GM21515 (cell line): ENCODE measurements at regions not wholly inside any gene's neighbourhood (a gene's known extent, or its start where the extent isn't known, plus 50 kb on each side); places are given as distances from the start of the nearest gene placed in this dataset.

ENCODE experiments used
- ATAC-seq: cut with Tn5 transposase; IDR thresholded peaks from one replicate; pipeline ENCODE4 v1.9.1; 2021; ENCODE audit not compliant: unreplicated experiment

DNA sequence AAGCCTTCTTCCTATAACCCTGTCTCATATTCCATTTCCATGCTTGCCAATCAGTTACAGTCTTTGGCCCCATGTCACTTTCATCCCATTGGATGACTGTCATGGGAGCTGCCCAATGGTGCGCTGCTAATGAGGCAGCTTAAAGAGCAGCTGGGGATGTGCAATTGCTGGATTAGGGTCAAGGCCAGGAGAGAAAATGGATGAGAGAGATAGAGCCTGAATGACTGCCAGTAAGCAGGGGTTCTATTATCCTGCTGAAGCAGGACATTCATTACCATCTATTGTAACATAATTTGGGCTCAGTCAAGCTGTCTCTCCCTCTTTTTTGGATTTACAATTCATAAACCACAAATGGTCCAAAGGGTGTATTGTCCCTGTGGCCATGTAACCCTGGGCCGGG lies 909.0 kb downstream of the CENPC start:
- ATAC-seq = no peak

DNA sequence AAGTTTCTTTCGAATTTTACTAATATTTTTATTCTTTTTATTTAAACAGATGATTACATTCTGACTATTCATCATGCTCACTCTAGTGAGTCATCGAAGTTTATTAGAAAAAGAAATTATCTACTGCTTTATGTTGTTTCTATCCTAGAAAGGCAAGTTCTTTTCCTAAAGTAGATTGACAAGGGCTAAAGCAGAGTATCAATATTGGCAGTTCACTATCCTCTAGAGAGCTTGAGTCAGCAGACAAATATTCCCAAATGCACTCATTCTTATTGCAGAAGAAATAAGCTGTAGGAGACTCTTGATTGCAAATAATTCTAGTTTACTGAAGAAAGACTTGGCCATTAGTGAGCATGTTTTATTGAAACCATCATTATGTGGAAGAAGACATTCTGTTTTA lies 911.8 kb downstream of the CENPC start:
- no peak for ATAC-seq

DNA sequence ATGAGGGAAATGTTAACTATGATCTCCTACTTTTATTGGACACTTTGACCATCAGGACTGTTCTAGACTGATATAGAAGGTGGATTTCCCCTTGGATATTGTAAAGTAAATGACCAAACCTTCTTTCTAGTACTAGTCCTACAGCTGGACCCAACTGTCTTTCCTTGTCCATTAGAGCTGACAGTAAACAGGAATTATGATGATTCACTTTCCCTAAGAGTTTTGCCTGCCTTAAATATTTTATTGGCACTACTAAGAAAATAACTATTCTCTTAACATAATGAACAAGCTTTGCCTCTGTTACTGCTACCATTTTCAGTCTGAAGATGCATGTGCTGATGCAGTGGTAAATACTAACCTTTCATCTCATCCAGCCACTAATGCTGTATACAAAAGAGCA lies 915.4 kb downstream of the CENPC start:
- ATAC-seq = no peak

DNA sequence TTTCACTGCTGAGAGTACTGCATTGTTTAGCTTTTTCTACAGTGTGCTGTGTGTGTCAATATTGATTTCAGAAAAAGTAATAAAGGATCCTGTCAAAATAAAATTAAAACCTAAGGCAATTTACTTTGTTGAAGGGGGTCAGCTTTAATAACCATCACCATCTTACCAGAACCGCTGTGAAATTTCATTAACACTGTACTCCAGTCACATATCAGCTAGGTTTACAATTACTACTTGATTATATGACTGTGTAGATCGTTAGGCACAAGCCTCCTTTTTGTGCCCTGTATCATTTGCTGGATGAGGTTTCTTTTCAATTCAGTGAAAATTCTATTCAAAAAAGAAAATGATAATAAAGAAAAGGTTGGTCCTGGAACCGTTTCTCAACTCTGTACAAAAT lies 917.2 kb downstream of the CENPC start:
- ATAC-seq = no peak

DNA sequence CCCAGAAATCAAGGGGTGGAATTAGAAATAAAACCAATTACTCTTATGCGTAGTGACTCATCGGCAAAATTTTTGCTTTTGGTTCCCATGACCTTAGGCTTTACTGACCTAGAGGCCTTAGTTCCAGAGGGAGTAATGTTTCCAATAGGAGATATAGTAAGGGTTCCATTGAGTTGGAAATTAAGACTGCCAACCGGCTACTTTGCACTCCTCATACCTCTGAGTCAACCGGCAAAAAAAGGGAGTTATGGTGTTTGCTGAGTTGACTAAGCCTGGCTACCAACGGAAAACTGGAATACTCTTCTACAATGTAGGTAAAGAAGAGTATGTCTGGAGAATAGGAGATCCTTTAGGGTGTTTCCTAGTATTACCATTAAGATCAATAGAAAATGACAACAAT lies 919.8 kb downstream of the CENPC start:
- ATAC-seq = no peak

DNA sequence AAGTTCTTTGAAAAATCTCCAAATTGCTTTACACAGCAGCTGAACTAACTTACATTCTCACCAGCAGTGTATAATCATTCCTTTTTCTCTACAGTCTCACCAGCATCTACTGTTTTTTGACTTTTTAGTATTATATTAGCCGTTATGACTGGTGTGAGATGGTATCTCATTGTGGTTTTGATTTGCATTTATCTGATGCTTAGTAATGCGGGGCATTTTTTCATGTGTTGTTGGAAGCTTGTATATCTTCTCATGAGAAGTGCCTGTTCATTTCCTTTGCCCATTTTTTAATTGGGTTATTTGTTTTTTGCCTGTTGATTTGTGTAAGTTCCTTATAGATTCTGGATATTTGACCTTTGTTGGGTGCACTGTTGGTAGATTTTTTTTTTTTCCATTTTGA lies 931.7 kb downstream of the CENPC start:
- no peak for ATAC-seq

DNA sequence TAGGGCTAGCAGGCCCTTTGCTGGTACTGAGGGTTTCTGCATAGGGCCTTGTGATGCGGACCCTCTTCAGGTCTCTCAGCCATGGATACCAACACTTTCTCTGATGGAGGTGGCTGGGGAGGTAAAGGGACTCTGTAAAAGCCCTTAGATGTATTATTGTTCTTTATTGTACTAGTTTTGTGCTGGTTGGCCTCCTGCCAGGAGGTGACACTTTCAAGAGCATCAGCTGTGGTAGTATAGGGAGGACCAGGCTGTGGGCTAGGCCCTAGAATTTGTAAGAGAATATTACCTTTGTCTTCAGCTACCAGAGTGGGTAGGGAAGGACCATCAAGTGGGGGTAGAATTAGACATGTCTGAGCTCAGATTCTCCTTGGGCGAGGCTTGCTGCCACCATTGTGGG lies 936.3 kb downstream of the CENPC start:
- ATAC-seq = no peak

DNA sequence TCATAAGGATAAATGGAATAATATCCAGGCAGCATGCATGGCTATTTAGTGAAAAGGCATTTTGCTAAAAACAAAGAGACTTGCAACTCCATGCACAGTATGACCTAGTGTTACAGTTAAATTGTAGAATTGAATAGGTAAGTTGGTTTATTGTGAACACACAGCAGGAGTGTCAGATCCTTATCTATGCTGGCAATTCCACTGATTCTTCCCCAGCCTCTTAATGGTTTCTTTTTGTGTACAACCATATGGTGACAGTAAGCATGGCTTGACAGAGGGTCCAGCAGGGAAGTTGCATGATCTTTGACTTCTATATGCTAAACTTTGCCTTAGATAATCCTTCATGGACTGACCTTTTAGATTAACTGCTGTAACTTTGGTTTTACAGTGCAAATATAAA lies 936.6 kb upstream of the EPHA5 start:
- ATAC-seq = no peak

DNA sequence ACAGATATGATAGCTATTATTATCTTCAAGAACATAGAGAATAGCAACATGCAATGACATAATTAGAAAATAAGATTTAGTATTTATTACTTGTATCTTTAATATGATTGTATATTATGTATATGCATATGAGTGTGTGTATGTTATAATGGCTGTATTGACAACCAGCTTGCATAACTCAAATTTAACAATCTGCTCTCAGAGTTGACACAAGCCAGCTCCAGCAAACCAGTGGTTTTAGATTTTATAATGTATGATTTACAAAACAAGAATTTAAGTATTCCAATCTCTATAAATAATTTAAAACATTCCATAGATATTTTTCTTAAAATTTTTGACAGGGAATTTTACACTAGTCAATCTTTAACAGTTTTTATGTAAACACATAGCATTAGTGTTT lies 935.9 kb upstream of the EPHA5 start:
- no peak for ATAC-seq

DNA sequence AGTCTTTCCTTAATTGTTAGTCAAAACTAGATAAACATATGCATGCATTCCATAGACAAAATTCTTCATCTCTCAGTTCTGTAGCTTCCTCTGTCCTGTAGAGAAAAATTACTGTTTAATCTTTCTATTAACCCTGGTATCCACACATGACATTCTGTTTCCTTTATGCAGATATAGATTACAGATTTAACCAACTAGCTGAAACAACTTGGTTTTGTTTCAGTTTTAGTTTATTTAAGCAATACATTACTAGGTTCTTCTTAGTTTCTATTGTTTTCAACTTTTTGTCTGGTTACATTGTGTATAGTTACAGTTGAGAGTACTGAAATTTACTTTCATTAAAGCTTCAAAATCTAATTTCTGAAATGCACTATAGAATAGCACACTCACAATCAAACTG lies 933.9 kb upstream of the EPHA5 start:
- ATAC-seq = no peak

DNA sequence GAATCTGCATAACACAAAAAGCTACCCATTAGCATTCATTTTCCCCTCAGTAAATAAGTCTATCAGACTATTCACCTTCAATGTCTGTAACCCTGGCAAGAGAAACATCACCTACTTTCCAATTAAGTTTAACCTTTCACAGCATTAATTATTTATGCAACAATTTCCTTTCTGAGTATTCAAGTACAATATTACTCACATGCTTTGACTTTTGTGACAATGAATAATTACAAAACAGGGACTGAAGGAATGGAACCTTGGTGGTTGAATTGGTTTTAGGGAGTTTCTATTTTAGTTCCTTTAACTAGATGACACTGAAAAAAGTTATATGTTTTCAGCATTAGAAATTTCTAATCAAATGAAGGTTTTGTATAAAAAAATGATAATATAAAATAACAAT lies 932.3 kb upstream of the EPHA5 start:
- ATAC-seq = no peak

DNA sequence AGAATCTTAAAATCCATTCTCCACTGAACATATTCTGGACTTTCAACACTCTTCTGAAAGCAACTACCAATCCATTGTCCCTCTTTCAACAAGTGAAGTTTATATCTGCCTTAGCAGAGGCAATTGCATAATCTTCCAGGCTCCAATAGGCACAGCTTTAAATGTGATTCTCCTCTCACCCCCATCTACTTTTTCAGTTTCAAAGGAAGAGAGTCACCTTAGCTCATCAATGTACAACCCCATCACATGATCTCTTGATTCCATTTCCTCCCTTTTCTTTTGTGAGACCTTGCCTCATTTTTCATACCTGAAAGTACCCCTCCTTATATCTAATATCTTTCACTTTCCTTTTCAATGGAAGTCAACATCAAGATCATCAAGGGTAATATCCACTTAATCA lies 921.7 kb upstream of the EPHA5 start:
- no peak for ATAC-seq

DNA sequence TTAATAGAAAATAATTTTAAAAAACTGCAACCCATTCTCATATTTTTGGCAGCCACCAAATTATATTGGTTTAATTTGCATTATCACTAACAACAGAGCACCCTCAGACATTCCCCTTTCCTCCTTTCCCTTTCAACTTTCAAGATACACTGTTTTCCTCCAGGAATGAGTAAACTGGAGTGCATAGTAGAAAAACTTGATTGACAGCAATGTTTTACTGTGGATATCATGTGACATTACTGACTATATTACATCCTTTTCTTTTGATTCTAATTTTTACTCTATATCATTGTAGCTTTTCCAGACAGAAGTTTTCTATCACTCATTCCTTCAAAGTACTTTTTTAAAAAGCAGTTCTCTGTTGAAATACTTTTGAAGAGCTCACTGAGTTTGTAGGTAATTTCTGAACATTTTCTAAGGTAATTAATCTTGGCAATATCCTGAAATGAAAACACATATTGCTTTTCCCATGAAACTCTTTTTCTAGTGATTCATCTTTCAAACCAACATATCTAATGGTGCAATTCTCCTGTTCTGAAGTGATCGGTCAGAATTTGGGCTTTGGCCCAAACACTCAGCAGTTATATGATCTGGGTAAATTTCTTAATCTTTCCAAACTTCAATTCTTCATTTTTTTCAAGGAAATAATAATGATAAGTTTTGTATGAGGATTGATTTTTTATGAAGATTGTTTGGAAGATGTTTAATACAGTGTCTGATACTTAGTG lies 920.4 kb upstream of the EPHA5 start:
- ATAC-seq = no peak

DNA sequence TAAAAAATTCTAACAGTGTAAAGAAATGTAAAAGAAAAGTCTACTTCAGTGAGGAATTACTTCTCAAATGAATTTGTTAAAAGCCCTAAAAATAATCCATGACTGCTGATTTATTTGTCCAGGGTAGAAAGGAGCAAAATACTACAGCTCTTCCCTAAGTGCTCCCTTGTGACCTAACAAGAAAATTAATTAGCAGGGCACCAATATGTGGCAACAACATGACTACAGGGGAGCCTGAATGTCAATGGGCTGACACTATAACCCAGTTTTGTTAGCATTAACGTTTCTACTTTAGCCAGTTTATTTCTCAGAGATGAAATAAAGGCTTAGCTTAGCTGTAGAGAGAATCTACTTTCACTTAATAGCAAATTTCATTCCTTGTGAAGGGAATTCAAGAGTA lies 918.9 kb upstream of the EPHA5 start:
- ATAC-seq = no peak

DNA sequence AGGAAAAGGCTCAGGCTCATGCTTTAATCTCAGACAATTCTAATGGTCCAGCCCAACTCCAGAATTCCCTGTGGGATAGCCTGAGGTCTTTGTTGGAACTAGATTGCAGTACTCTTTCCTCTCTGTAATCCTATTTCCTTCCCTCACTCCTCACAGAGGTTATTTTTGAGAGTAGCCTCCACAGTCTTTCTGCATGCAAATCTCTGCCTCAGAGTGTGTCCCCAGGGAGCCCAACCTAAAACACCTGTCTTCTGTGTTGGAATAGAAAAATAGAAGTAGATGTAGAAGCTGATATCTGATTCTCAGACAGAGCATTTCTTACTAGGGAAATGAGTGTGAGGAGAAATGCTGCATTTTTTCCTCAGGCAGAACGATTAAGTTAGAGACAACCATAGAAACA lies 915.5 kb upstream of the EPHA5 start:
- no peak for ATAC-seq

DNA sequence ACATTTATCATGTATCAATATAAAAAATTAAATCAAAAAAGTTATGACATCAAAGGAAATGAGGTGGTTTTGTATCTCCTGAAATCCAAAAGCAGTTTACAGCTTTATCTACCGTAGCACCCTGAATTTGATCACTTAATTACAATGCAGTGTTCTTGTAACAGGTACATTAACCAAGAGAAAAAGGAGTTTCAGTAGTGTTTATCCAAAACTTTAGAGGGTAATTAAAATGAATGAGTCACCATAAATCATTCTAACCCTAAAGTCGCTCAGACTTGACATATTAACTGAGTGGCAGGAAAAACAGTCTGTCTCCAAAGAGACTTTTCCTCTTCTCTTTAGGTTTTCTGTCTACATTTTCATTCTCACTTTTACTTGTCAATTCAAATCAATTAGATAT lies 907.6 kb upstream of the EPHA5 start:
- ATAC-seq = no peak

DNA sequence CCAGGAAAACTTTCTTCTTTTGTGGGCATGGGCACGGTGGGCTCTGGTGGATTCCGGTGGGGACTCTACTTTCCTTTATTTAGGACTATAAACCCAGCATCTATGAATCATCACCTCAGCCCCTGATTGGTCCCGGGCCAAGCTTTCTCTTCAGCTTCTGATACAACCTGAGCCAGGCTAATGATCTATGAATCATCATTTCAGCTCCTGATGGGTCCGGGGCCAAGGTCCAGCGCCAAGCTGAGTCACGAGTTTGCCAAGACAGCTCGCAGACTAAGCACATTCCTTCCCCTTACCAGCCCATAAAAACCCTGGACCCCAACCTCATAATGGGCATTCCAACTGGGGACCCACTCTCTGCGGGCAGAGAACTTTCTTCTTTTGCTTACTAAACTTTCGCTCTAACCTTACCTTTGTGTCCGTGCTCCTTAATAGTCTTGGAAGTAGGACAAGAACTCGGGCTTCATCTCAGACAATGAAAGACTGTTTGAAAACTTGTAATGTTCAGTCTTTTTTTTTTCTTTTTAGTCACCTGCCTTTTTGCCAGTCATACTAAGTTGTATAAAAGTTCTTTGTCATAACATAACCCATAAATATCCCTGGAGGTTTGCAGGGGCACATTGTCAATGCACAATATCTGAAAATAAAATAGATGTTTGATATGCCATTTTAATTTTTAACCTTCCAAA lies 904.9 kb upstream of the EPHA5 start:
- ATAC-seq = no peak

DNA sequence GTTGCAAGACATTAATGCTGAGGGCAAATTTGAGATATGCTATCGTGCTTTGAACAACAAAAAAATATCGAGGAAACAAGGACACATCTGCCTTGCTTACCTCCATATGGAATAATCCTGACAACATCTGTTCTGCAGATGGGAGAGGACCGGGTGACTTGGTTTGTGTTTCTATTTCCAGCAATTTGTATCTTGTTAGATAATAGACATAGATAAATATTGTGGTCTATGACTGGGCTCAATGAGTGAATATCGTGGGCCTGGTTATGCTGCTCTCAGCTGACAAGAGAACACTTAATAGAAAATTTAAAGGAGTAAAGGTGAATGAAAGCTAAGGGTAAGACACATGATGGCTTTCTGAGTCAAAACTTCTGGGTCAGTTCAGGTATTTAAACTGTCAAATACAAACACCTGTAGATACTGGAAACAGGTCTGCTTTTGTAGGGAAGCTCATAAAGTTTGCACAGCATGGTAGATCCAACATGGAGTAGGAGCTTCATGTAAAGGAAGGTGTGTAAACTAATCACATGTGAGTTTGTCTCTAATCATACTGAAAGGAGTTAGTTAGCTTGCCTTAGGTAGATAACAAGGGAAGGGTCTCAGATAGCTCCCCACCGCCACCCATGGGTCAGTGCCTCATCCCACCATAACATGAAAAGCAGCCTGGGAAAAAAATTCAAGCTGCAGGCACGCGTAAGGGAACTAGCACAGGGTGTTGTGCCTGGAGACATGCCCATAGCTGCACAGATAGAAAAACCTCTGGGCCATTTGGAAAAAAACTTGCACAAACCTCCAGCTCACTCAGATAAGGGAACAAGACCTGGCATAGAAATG lies 904.1 kb upstream of the EPHA5 start:
- ATAC-seq = no peak

DNA sequence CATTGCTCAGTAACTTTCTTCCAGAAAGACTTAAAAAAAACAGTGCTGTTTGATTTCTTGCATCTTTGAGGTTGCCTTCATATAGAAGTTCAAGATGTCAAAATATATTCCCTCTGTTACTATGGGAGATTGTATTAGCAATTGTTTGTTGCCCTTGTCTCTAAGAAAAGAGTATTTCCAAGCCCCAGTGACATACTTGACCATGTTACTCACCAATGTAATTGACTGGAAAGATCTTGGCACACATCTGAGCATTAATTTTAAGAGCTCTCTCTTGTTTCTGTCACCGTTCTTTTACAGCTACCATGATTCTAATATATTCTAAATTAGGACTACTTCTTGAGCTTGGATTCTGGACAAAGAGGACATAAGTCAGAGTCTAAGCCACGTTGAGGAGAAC lies 902.7 kb upstream of the EPHA5 start:
- ATAC-seq = no peak

DNA sequence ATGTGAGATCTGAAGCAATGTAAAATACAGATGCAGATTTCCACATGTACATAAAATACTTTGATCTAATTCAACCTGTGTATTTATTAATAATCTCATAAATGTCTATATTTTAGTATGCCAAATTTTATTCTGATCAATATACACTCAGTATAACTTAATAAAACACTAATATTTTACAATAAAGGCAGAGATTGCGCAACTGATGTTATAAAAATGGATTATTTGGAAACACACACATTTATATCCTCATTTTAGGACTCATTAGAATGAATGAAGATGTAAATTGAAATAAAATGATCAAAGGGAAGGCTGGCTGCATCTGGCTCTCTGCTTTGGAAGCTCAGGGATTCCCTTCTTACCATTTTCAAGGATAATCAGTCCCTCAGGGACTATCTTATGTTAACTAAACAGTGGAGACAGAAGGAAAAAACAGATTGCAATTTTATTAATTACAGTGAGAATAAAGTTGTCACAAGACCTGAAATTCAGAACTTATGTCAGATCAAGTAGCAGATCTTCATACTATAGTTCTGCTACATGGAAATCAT lies 900.9 kb upstream of the EPHA5 start:
- no peak for ATAC-seq

DNA sequence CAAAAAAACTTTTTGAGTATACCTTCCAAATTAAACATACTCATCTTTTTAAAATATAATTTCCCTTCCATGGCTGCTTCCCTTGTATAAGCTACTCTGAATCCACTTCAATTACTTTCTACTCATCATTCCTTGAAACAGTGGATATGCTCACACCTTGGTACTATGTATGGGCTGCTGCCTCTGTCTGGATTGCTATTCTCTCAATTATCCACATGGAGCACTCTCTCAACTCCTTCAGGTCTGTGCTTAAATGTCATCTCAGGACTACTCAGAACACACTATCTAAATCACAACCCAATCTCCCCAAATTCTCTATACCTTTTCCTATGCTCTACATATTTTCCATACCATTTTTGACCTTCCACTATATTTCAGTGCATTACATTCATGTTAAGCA lies 898.9 kb upstream of the EPHA5 start:
- ATAC-seq = no peak

DNA sequence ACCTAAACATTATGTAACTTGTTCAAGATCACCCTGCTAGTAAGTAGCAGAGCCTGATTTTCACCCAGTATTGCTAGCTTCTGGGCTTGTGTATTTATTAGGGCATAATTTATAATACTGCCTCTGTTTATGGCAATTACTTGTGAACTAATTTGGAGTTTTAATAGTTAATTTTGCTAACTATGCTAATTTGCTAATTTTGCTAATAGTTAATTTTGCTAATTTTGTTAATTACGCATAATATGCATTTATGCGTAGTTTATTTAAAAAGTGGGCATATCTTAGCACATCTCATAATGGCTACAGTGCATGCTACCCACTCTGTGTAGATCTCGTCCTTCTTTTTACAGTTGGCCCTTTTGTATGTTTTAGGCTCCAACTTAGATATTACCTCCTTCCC lies 898.1 kb upstream of the EPHA5 start:
- ATAC-seq = no peak
